Right ventricle myocardium inferior (tissue), 1 donor: ENCODE measurements at regions not wholly inside any gene's neighbourhood (a gene's known extent, or its start where the extent isn't known, plus 50 kb on each side); places are given as distances from the start of the nearest gene placed in this dataset.
A peak's percentile ranks its signal among the peaks of the same experiment; 100 is the strongest.
"Not testable (repeated sequence)": the region's sequence is repeated elsewhere in the genome, so short reads cannot be mapped to it uniquely, and the experiment has no call there.

Source experiments
- ATAC-seq: fragments of 200-7000 bp; cut with Tn5 transposase; one replicate; pipeline ENCODE4 v1.9.1; 2020; ENCODE audit warnings: mild to moderate bottlenecking, moderate library complexity
- DNase-seq: peaks from one replicate; pipeline ENCODE4 v3.0.0; 2021; ENCODE audit errors: missing footprints
- intact Hi-C: fragments of 100-400 bp; cut with DNase I; formaldehyde crosslinking; loops from one replicate; pipeline ENCODE4 v1.11.0; 2022
- donor health status: DM: no; HTN: yes; CAD: no; lungs with severe emphysema.

- intact Hi-C loops, DNase-seq, ATAC-seq: not testable (repeated sequence)
Observed at GRCh38 chr15:84360902-84361301, 125.3 kb downstream of the GOLGA6L4 start.

- ATAC-seq, intact Hi-C loops, DNase-seq: not testable (repeated sequence)
Observed at GRCh38 chr15:84384421-84384820, 148.8 kb downstream of the GOLGA6L4 start.

- intact Hi-C loops: no loop called here
- ATAC-seq (no peak), DNase-seq (no peak)
Observed at GRCh38 chr15:84387086-84387485, 151.5 kb downstream of the GOLGA6L4 start.

- DNase-seq, ATAC-seq, intact Hi-C loops: not testable (repeated sequence)
Observed at GRCh38 chr15:84388201-84388600, 152.6 kb downstream of the GOLGA6L4 start.

- intact Hi-C loops: not testable (repeated sequence)
Observed at GRCh38 chr15:84388638-84389037, 153.1 kb downstream of the GOLGA6L4 start.

DNA sequence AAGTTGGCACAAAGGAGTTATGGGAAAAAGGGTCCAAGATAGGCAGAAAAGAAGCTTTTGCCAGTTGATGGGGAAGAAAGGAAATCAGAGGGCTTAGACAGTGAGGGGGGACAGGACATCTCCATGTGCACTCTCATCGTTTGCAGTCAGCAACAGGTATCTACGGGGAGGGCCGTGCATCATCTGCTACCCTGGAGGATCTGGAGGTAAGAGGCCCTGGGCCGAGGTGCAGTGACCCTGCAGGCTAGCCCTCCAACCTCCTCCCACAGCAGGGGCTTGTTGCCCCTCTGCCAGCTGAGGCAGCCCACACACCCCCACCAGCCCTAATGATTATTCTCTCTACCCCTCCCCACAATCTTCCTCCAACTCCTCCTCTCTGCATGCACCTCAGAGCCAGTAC is 154.8 kb downstream of the GOLGA6L4 start:
- DNase-seq, intact Hi-C loops, ATAC-seq: not testable (repeated sequence)

More at GRCh38 chr15:84388638-84389037, 153.1 kb downstream of the GOLGA6L4 start:
- not testable (repeated sequence) for ATAC-seq, DNase-seq

GRCh38 chr15:84391191-84391590 is 155.6 kb downstream of the GOLGA6L4 start:
- DNase-seq: no peak
- intact Hi-C loops: no loop called here
- no peak for ATAC-seq

- DNase-seq, intact Hi-C loops, ATAC-seq: not testable (repeated sequence)
Observed at GRCh38 chr15:84392020-84392419, 156.4 kb downstream of the GOLGA6L4 start.

DNA sequence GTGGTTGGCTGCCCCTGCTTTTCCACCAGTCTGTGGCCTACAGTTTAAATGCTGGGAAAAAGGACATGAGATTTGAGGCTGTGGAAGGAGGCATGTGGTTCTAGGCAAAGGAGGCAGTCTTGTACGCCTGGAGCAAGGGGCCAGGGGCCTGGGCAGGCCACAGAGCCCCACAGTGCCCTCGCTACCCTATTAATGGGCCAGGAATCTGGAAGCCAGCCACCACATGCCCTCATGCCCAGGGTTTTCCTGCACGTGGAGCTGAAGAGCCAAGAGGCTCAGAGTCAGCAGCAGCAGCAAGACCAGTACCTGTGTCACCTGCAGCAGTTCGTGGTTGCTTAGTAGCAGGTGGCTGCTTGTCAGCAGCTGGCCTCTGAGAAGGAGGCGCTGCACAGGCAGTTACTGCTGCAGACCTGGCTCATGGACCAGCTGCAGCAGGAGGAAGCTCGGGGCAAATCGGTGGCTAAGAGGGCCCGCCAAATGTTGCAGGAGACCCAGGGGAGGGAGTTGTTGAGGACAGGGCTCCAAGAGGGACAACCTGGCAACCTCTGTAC is 157.9 kb downstream of the GOLGA6L4 start:
- ATAC-seq, DNase-seq, intact Hi-C loops: not testable (repeated sequence)

- ATAC-seq, intact Hi-C loops, DNase-seq: not testable (repeated sequence)
Observed at GRCh38 chr15:84393966-84394365, 158.4 kb downstream of the GOLGA6L4 start.

- ATAC-seq, DNase-seq, intact Hi-C loops: not testable (repeated sequence)
Observed at GRCh38 chr15:84395384-84395783, 159.8 kb downstream of the GOLGA6L4 start.

DNA sequence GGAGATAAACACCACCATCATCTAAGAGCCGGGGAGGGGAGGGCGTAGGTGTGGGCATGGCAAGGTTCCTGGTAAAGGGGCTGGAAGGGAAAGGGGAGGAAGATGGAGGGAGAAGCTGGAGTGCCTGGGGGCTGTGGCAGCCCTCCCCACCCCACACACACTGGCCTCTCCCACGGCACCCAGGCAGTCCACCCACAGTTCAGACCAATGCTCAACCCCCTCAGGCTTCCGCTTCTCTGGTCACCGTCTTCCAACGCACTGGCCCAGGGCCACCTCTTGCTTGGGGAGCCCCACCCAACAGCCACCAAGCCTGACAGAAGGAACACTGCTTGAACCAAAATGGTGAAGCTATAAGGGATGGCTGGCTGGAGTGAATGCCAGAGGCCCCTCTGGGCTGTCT is 160.3 kb downstream of the GOLGA6L4 start:
- intact Hi-C loops: not testable (repeated sequence)

DNA sequence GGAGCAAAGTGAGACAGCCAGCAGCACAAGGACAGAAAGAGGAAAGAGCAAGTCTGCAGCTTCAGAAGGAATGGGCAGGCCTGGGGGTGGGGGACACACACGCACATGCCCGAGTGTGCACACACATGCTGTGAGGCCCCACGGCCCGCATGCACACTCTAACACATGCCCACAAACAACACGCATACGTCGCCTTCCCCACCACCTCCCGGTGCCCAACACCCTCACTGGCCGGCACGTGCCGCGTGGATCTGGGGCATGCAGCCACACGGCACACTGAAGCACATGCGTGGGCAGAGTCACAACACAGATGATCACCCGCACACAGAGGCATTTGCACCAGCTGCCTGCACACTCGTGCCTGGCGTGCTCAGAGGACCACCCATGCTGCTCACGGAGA is 161.5 kb downstream of the GOLGA6L4 start:
- ATAC-seq, DNase-seq, intact Hi-C loops: not testable (repeated sequence)

More for the DNA sequence above, 160.3 kb downstream of the GOLGA6L4 start:
- ATAC-seq: not testable (repeated sequence)
- peak; percentile 51 for DNase-seq

DNA sequence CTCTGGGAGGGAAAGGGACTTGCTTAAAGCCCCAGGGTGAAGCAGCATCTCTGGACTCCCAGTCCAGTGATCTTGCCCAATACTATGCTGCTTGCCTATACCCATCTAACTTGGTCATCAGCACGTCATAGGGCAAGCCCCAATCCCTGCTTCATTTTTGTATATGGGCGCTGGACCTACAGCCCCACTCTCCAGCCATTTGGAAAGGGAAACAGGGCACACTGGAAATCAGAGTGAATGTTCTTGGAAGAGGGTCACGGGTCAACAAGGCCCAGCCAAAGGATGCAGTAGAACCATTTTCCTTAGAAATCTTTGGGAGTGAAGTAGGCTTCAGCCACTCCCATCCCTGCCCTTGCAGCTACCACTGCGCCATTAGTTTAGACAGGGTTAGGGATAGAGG is 162.5 kb downstream of the GOLGA6L4 start:
- DNase-seq, intact Hi-C loops, ATAC-seq: not testable (repeated sequence)

DNA sequence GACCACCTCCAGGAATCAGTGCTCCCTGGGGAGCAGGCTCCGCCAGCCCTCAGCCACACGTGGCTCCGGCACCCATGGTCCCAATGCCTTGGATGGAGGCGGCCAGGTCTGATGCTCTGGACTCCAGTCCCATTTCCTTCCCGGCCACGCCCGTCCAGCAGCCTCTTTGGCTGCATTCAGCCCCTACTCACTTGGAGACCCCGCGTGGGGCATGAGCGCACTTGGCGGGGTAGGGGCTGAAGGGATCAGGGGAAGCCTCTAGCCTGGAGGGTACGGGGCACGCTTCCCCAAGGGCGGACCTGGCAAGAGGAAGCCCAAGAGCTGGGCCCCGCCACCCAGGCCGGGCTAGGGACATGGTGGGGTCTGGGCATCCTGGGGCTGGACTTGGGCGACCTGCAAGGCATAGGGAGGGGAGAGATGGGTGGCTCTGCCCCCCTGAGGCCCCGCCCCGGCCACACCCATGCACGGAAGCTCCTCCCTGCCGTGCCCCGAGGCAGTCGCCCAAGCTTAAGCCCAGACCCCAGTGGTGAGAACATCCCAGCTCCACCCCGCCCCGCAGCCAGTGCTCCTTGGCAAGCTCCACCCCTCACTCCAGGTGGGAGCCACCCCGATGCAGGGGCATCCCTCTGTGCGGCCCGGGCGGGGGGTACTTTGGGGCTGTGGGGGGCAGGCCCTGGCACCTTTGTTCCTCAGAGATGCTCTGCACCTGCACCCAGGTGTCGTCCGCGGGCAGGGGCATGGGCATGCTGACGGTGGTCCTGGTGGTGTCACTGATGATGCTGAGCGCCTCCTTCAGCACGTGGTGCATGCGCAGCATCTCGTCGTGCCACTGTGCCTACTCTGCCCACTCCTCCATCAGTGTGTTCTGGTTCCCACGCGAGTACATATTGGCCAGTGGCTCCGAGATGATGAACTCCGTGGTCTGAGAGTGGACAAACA is 163.5 kb downstream of the GOLGA6L4 start:
- DNase-seq (peak; percentile 46), ATAC-seq (no peak)
- intact Hi-C loops: no loop called here

GRCh38 chr15:84400017-84400740 is 164.6 kb downstream of the GOLGA6L4 start:
- intact Hi-C loops: no loop called here
- DNase-seq (no peak), ATAC-seq (no peak)

DNA sequence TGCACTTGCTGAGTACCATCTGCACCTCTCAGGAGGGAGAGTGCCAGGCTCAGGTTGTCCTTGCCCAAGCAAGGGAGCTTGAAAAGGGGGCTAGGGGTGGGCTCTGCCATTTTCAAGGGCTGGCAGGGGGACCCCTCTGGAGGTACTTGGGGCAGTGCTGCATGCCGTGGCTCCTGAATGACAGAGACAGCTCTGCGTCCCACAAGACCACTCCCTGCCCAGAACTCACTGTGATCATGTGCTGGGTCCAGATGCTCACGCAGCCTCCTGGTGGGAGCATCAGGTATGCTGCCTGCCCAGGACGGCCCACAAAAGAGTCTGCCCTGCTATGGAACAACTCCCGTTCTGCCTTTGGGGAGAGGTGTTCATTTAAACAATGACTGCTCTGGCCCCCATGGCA is 165.2 kb downstream of the GOLGA6L4 start:
- ATAC-seq (no peak), DNase-seq (no peak)
- intact Hi-C loops: no loop called here

- ATAC-seq, intact Hi-C loops, DNase-seq: not testable (repeated sequence)
Observed at GRCh38 chr15:84401461-84401860, 165.9 kb downstream of the GOLGA6L4 start.
